SK-N-SH treated with all-trans-retinoic acid at 6 μM for 48 hours (cell line): ENCODE measurements at regions not wholly inside any gene's neighbourhood (a gene's known extent, or its start where the extent isn't known, plus 50 kb on each side); places are given as distances from the start of the nearest gene placed in this dataset.
A peak's percentile ranks its signal among the peaks of the same experiment; 100 is the strongest.

Experiments
- ATAC-seq: fragments of 200-7000 bp; cut with Tn5 transposase; 3 replicates; pipeline ENCODE4 v1.9.1; 2020; ENCODE audit warnings: mild to moderate bottlenecking, moderate library complexity
- ARNTL ChIP-seq: fragments of 450-650 bp; formaldehyde crosslinking; IDR thresholded peaks from 2 replicates; pipeline ENCODE4 v1.5.0; 2020; ENCODE audit warnings: low read depth, mild to moderate bottlenecking, moderate library complexity, borderline replicate concordance
- CSDC2 ChIP-seq: fragments of 250-450 bp; sonication (Bioruptor Pico); IDR thresholded peaks from 2 replicates; pipeline ENCODE4 v1.5.0; 2020; ENCODE audit warnings: mild to moderate bottlenecking, moderate library complexity
- ESRRG ChIP-seq: fragments of 250-450 bp; sonication (Bioruptor Pico); IDR thresholded peaks from 2 replicates; pipeline ENCODE4 v1.6.1; 2021; ENCODE audit warnings: mild to moderate bottlenecking
- GLIS3 ChIP-seq: fragments of 250-450 bp; sonication (Bioruptor Pico); IDR thresholded peaks from 2 replicates; pipeline ENCODE4 v1.5.0; 2020; ENCODE audit warnings: mild to moderate bottlenecking, moderate library complexity
- ISL1 ChIP-seq: fragments of 250-450 bp; sonication (Bioruptor Pico); IDR thresholded peaks from 2 replicates; pipeline ENCODE4 v2.1.2; 2022; ENCODE audit warnings: mild to moderate bottlenecking, moderate library complexity
- OSR1 ChIP-seq: fragments of 250-450 bp; sonication (Bioruptor Pico); IDR thresholded peaks from 2 replicates; pipeline ENCODE4 v1.8.0; 2022; ENCODE audit warnings: moderate library complexity, mild to moderate bottlenecking, inconsistent platforms
- RARB ChIP-seq: fragments of 250-450 bp; sonication (Bioruptor Pico); IDR thresholded peaks from 2 replicates; pipeline ENCODE4 v1.8.0; 2021; ENCODE audit warnings: mild to moderate bottlenecking, moderate library complexity
- SNAI2 ChIP-seq: fragments of 250-450 bp; sonication (Bioruptor Pico); IDR thresholded peaks from 2 replicates; pipeline ENCODE4 v1.5.0; 2020; ENCODE audit warnings: mild to moderate bottlenecking, moderate library complexity
- TCF4 ChIP-seq: fragments of 250-450 bp; sonication (Bioruptor Pico); IDR thresholded peaks from 2 replicates; pipeline ENCODE4 v1.8.0; 2021; ENCODE audit warnings: mild to moderate bottlenecking, moderate library complexity, borderline replicate concordance
- TOX ChIP-seq: fragments of 250-450 bp; sonication (Bioruptor Pico); IDR thresholded peaks from 2 replicates; pipeline ENCODE4 v1.8.0; 2021; ENCODE audit warnings: mild to moderate bottlenecking, moderate library complexity, borderline replicate concordance
- ZFP3 ChIP-seq: fragments of 250-450 bp; sonication (Bioruptor Pico); IDR thresholded peaks from 2 replicates; pipeline ENCODE4 v1.5.0; 2020; ENCODE audit warnings: mild to moderate bottlenecking, moderate library complexity
- ZFP30 ChIP-seq: fragments of 450-650 bp; formaldehyde crosslinking; IDR thresholded peaks from 2 replicates; pipeline ENCODE4 v1.5.0; 2022; ENCODE audit warnings: mild to moderate bottlenecking, moderate library complexity
- ZNF565 ChIP-seq: fragments of 450-650 bp; formaldehyde crosslinking; conservative IDR thresholded peaks from 2 replicates; pipeline ENCODE4 v1.5.0; 2020; ENCODE audit warnings: low read depth, mild to moderate bottlenecking, moderate library complexity
- ZNF70 ChIP-seq: fragments of 450-650 bp; formaldehyde crosslinking; IDR thresholded peaks from 2 replicates; pipeline ENCODE4 v1.5.0; 2020; ENCODE audit warnings: mild to moderate bottlenecking, moderate library complexity
- ZNF8 ChIP-seq: fragments of 450-650 bp; formaldehyde crosslinking; IDR thresholded peaks from 2 replicates; pipeline ENCODE4 v1.5.0; 2020; ENCODE audit warnings: mild to moderate bottlenecking, moderate library complexity
- TF ChIP-seq, protein P1 (sequence below): fragments of 250-450 bp; sonication (Bioruptor Pico); IDR thresholded peaks from 2 replicates; pipeline ENCODE4 v1.8.0; 2021; ENCODE audit warnings: low read depth, mild to moderate bottlenecking, moderate library complexity, borderline replicate concordance
- TF ChIP-seq, protein P2 (sequence below): fragments of 250-450 bp; sonication (Bioruptor Pico); IDR thresholded peaks from 2 replicates; pipeline ENCODE4 v1.5.1; 2020; ENCODE audit warnings: low read depth, mild to moderate bottlenecking, moderate library complexity
- TF ChIP-seq, protein P3 (sequence below): fragments of 250-450 bp; sonication (Bioruptor Pico); IDR thresholded peaks from 2 replicates; pipeline ENCODE4 v1.5.1; 2021; ENCODE audit warnings: mild to moderate bottlenecking, moderate library complexity
- TF ChIP-seq, protein P4 (sequence below): fragments of 250-450 bp; sonication (Bioruptor Pico); IDR thresholded peaks from 2 replicates; pipeline ENCODE4 v1.8.0; 2020; ENCODE audit warnings: mild to moderate bottlenecking, moderate library complexity, borderline replicate concordance
- TF ChIP-seq, protein P5 (sequence below): fragments of 250-450 bp; sonication (Bioruptor Pico); IDR thresholded peaks from 2 replicates; pipeline ENCODE4 v1.5.0; 2020; ENCODE audit warnings: mild to moderate bottlenecking, moderate library complexity

DNA sequence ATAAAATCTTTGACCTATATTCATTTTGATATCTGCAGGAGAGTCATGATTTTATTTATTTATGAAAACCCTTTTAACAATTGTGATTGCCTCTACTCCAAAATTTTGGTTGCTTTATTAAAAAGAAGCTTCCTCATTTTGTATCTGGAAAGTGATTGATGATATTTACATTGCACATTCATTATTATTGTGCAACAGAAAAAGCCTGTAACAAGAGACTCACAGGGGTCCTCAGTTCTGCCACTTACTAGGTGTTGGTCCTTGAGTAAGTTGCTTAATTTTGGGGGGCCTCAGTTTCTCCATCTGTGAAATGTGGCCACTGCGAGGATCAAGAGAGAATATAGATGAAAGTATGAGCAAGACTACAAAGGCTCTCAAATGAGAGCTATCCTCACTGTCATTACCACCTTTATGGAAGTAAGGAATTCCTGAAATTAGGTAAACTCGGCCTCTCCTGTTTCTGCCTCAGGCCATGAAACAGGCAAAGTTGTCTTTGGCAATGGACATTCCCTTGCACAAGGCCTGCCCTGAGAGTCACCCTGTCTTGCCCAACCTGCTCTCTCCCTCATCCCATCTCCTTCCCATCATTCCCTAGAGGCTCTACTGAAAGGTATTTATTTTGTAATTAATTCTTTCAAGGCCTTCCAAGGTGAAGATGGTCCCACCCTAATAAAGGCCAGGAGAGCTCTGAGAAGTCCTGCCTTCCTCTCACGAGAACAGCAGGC, 66.1 kb upstream of the ABLIM1 start (continued):
- TF ChIP-seq, protein P1, sequence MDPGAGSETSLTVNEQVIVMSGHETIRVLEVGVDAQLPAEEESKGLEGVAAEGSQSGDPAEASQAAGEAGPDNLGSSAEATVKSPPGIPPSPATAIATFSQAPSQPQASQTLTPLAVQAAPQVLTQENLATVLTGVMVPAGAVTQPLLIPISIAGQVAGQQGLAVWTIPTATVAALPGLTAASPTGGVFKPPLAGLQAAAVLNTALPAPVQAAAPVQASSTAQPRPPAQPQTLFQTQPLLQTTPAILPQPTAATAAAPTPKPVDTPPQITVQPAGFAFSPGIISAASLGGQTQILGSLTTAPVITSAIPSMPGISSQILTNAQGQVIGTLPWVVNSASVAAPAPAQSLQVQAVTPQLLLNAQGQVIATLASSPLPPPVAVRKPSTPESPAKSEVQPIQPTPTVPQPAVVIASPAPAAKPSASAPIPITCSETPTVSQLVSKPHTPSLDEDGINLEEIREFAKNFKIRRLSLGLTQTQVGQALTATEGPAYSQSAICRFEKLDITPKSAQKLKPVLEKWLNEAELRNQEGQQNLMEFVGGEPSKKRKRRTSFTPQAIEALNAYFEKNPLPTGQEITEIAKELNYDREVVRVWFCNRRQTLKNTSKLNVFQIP (CRISPR knock-in tag), result no peak

DNA sequence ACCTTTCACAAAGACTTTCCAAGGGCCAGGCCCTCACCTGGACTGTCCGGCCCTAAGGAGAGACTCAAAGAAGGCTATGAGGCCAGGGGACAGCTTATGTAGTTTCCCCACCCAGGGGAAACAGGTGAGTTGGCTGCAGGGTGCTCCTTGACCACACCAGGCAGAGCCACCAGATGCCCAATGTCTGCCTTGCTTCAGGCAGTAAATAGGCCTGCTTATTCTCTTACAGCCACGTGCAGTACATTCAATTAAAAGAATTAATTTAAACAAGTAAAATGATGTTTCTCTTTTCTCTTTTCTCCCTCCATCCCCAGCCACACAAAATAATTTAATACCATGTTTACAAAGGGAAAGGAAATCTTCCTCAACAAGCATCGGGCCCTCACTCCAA, 66.6 kb upstream of the ABLIM1 start:
- no peak for TF ChIP-seq ISL1 (CRISPR knock-in tag)
- TF ChIP-seq ZFP30, result no peak
- TF ChIP-seq TCF4 (CRISPR knock-in tag), result peak; percentile 64; the same call in 1 of the 2 replicates
- no peak for TF ChIP-seq TOX (CRISPR knock-in tag)
- no peak for TF ChIP-seq ARNTL (CRISPR knock-in tag)
- no peak for ATAC-seq

DNA sequence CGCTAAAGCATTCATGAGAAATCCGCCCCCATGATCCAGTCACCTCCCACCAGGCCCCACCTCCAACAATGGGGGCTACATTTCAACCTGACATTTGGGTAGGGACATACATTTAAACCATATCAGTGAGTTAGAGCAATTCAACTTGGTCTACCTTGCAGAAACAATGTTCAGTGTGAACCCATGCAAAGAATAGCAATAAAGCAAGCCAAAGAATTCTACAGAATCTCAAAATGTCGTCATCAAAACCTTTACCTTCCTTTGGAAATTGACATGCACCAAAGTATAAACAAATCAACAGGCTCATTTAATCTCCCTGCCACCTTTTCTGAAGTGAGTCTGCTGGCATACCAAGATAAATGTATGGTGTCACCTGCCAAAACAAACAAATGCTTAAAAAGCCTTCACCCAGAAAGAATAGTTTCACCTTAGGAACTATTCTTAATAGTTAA, 68.8 kb upstream of the ABLIM1 start:
- no peak for ATAC-seq
- TF ChIP-seq CSDC2 (CRISPR knock-in tag), result no peak
- TF ChIP-seq ZNF8 (CRISPR knock-in tag), result no peak
- no peak for TF ChIP-seq OSR1 (CRISPR knock-in tag)
- TF ChIP-seq ARNTL (CRISPR knock-in tag), result no peak
- TF ChIP-seq TOX (CRISPR knock-in tag), result no peak
- TF ChIP-seq, protein P2, sequence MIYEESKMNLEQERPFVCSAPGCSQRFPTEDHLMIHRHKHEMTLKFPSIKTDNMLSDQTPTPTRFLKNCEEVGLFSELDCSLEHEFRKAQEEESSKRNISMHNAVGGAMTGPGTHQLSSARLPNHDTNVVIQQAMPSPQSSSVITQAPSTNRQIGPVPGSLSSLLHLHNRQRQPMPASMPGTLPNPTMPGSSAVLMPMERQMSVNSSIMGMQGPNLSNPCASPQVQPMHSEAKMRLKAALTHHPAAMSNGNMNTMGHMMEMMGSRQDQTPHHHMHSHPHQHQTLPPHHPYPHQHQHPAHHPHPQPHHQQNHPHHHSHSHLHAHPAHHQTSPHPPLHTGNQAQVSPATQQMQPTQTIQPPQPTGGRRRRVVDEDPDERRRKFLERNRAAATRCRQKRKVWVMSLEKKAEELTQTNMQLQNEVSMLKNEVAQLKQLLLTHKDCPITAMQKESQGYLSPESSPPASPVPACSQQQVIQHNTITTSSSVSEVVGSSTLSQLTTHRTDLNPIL (CRISPR knock-in tag), result no peak
- TF ChIP-seq ZNF565, result no peak
- TF ChIP-seq, protein P3, sequence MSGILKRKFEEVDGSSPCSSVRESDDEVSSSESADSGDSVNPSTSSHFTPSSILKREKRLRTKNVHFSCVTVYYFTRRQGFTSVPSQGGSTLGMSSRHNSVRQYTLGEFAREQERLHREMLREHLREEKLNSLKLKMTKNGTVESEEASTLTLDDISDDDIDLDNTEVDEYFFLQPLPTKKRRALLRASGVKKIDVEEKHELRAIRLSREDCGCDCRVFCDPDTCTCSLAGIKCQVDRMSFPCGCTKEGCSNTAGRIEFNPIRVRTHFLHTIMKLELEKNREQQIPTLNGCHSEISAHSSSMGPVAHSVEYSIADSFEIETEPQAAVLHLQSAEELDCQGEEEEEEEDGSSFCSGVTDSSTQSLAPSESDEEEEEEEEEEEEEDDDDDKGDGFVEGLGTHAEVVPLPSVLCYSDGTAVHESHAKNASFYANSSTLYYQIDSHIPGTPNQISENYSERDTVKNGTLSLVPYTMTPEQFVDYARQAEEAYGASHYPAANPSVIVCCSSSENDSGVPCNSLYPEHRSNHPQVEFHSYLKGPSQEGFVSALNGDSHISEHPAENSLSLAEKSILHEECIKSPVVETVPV (CRISPR knock-in tag), result no peak
- TF ChIP-seq, protein P1 (CRISPR knock-in tag), result no peak
- TF ChIP-seq ESRRG, result no peak
- no peak for TF ChIP-seq ZFP3
- TF ChIP-seq ZNF70 (CRISPR knock-in tag), result no peak
- TF ChIP-seq RARB (CRISPR knock-in tag), result no peak
- no peak for TF ChIP-seq SNAI2 (CRISPR knock-in tag)
- TF ChIP-seq ZFP30, result no peak
- TF ChIP-seq, protein P4, sequence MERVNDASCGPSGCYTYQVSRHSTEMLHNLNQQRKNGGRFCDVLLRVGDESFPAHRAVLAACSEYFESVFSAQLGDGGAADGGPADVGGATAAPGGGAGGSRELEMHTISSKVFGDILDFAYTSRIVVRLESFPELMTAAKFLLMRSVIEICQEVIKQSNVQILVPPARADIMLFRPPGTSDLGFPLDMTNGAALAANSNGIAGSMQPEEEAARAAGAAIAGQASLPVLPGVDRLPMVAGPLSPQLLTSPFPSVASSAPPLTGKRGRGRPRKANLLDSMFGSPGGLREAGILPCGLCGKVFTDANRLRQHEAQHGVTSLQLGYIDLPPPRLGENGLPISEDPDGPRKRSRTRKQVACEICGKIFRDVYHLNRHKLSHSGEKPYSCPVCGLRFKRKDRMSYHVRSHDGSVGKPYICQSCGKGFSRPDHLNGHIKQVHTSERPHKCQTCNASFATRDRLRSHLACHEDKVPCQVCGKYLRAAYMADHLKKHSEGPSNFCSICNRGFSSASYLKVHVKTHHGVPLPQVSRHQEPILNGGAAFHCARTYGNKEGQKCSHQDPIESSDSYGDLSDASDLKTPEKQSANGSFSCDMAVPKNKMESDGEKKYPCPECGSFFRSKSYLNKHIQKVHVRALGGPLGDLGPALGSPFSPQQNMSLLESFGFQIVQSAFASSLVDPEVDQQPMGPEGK (CRISPR knock-in tag), result no peak
- TF ChIP-seq TCF4 (CRISPR knock-in tag), result no peak

DNA sequence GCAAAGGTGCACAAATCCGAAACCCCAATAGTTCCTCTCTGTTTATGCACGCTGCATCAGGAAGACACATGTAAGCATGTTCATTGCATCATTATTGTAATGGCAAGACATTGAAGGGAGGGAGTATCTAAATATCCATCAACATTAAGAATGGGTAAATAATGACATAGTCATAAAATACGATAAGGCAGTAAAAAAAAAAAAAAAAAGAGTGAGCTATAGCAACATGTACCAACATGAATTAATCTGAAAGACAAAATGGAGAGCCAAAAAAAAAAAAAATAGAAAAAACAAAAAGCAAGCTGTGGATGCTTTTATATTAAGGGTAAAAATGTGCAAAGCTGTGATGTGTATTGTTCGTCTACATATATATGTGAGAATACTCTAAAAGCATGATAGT, 70.2 kb upstream of the ABLIM1 start:
- TF ChIP-seq GLIS3 (CRISPR knock-in tag) (no peak), SNAI2 (CRISPR knock-in tag) (no peak), ESRRG (no peak), ZNF70 (CRISPR knock-in tag) (no peak), ZNF8 (CRISPR knock-in tag) (no peak), ARNTL (CRISPR knock-in tag) (no peak)
- TF ChIP-seq, protein P5, sequence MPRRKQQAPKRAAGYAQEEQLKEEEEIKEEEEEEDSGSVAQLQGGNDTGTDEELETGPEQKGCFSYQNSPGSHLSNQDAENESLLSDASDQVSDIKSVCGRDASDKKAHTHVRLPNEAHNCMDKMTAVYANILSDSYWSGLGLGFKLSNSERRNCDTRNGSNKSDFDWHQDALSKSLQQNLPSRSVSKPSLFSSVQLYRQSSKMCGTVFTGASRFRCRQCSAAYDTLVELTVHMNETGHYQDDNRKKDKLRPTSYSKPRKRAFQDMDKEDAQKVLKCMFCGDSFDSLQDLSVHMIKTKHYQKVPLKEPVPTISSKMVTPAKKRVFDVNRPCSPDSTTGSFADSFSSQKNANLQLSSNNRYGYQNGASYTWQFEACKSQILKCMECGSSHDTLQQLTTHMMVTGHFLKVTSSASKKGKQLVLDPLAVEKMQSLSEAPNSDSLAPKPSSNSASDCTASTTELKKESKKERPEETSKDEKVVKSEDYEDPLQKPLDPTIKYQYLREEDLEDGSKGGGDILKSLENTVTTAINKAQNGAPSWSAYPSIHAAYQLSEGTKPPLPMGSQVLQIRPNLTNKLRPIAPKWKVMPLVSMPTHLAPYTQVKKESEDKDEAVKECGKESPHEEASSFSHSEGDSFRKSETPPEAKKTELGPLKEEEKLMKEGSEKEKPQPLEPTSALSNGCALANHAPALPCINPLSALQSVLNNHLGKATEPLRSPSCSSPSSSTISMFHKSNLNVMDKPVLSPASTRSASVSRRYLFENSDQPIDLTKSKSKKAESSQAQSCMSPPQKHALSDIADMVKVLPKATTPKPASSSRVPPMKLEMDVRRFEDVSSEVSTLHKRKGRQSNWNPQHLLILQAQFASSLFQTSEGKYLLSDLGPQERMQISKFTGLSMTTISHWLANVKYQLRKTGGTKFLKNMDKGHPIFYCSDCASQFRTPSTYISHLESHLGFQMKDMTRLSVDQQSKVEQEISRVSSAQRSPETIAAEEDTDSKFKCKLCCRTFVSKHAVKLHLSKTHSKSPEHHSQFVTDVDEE, result no peak
- TF ChIP-seq, all 23 proteins: peak for 0
- ATAC-seq, result no peak
